HepG2 (cell line): ENCODE measurements at regions not wholly inside any gene's neighbourhood (a gene's known extent, or its start where the extent isn't known, plus 50 kb on each side); places are given as distances from the start of the nearest gene placed in this dataset.

ENCODE experiments used
- AHR ChIP-seq: IDR thresholded peaks from 2 replicates; pipeline ENCODE4 v1.6.1; 2018; ENCODE audit warnings: missing genetic modification reagents, missing compliant biosample characterization
- ATM ChIP-seq: fragments of 450-650 bp; IDR thresholded peaks from 2 replicates; pipeline ENCODE4 v1.7.1; 2017; ENCODE audit warnings: mild to moderate bottlenecking, borderline replicate concordance
- BCL6 ChIP-seq: IDR thresholded peaks from 2 replicates; pipeline ENCODE4 v1.6.1; 2016; ENCODE audit warnings: missing genetic modification reagents, missing compliant biosample characterization
- DMAP1 ChIP-seq: IDR thresholded peaks from 2 replicates; pipeline ENCODE4 v1.6.1; 2016
- EP300 ChIP-seq, 3 experiments: sonication (generic) in 1 of 3; formaldehyde crosslinking in 1 of 3; IDR thresholded peaks; 2 replicates each; pipeline versions ENCODE4 v1.5.1 to v1.6.1; 2011 to 2020; ENCODE audit warnings: low read depth in 2 of 3, low read length in 2 of 3, borderline replicate concordance in 1 of 3, improper control_type of control experiment in 1 of 3, mild to moderate bottlenecking in 1 of 3, missing genetic modification reagents in 1 of 3, moderate library complexity in 1 of 3
- HNF4A ChIP-seq: sonication (generic); formaldehyde crosslinking; IDR thresholded peaks from 2 replicates; pipeline ENCODE4 v1.4.0; 2020; ENCODE audit warnings: missing genetic modification reagents
- NCOA2 ChIP-seq: sonication (generic); formaldehyde crosslinking; IDR thresholded peaks from 2 replicates; pipeline ENCODE4 v1.8.0; 2022; ENCODE audit warnings: inconsistent platforms
- NFE2L1 ChIP-seq: sonication (generic); formaldehyde crosslinking; IDR thresholded peaks from 2 replicates; pipeline ENCODE4 v1.4.0; 2020; ENCODE audit warnings: missing genetic modification reagents, mild to moderate bottlenecking, borderline replicate concordance
- PITX1 ChIP-seq: sonication (generic); formaldehyde crosslinking; IDR thresholded peaks from 2 replicates; pipeline ENCODE4 v1.5.1; 2020; ENCODE audit warnings: mild to moderate bottlenecking, missing genetic modification reagents
- POLR2AphosphoS5 ChIP-seq: IDR thresholded peaks from 2 replicates; pipeline ENCODE4 v1.6.1; 2012; ENCODE audit warnings: low read depth, low read length
- RARA ChIP-seq: IDR thresholded peaks from 2 replicates; pipeline ENCODE4 v1.6.1; 2016; ENCODE audit warnings: missing genetic modification reagents, missing compliant biosample characterization
- RXRB ChIP-seq: IDR thresholded peaks from 2 replicates; pipeline ENCODE4 v1.6.1; 2016; ENCODE audit warnings: borderline replicate concordance, missing genetic modification reagents, missing compliant biosample characterization
- TEAD3 ChIP-seq: optimal IDR thresholded peaks from 2 replicates; pipeline ENCODE3; 2016; ENCODE audit warnings: borderline replicate concordance
- ZBTB38 ChIP-seq: sonication (generic); formaldehyde crosslinking; IDR thresholded peaks from 2 replicates; pipeline ENCODE4 v1.5.1; 2020; ENCODE audit warnings: mild to moderate bottlenecking, missing genetic modification reagents
- ZBTB7B ChIP-seq: sonication (generic); formaldehyde crosslinking; IDR thresholded peaks from 2 replicates; pipeline ENCODE4 v1.4.0; 2020; ENCODE audit warnings: missing genetic modification reagents
- ZNF121 ChIP-seq: sonication (generic); formaldehyde crosslinking; IDR thresholded peaks from 2 replicates; pipeline ENCODE4 v1.5.0; 2020; ENCODE audit warnings: mild to moderate bottlenecking, missing genetic modification reagents
- ZNF292 ChIP-seq: sonication (generic); formaldehyde crosslinking; IDR thresholded peaks from 2 replicates; pipeline ENCODE4 v1.8.1; 2022; ENCODE audit warnings: mild to moderate bottlenecking, low read depth, missing genetic modification reagents, borderline replicate concordance
- ZNF331 ChIP-seq: sonication (generic); formaldehyde crosslinking; IDR thresholded peaks from 2 replicates; pipeline ENCODE4 v1.4.0; 2020; ENCODE audit warnings: missing genetic modification reagents
- ZNF441 ChIP-seq: sonication (generic); formaldehyde crosslinking; IDR thresholded peaks from 2 replicates; pipeline ENCODE4 v1.7.0; 2021; ENCODE audit warnings: missing genetic modification reagents, borderline replicate concordance
- ZNF562 ChIP-seq: sonication (generic); formaldehyde crosslinking; IDR thresholded peaks from 2 replicates; pipeline ENCODE4 v1.8.0; 2022; ENCODE audit warnings: missing genetic modification reagents, borderline replicate concordance
- ZNF660 ChIP-seq: sonication (generic); formaldehyde crosslinking; IDR thresholded peaks from 2 replicates; pipeline ENCODE4 v1.5.1; 2020; ENCODE audit warnings: mild to moderate bottlenecking, low read depth, missing genetic modification reagents, borderline replicate concordance
- ZNF687 ChIP-seq: sonication (generic); formaldehyde crosslinking; IDR thresholded peaks from 2 replicates; pipeline ENCODE4 v1.5.1; 2020; ENCODE audit warnings: mild to moderate bottlenecking, missing genetic modification reagents, moderate library complexity
- TF ChIP-seq, protein P1 (sequence below): sonication (generic); formaldehyde crosslinking; IDR thresholded peaks from 2 replicates; pipeline ENCODE4 v1.4.0; 2020; ENCODE audit warnings: missing genetic modification reagents

- TF ChIP-seq ZBTB7B (CRISPR knock-in tag) (peak; percentile 59; the same call in 1 of the 2 replicates), EP300 (IDR thresholded peaks at IDR 0.05; ENCODE audit: low read depth in 2 of 2, low read length in 2 of 2) (peak in 1 of 2 experiments; percentile 37; a peak in 2 of 4 replicates), EP300 (CRISPR knock-in tag; IDR thresholded peaks at IDR 0.05; ENCODE audit: borderline replicate concordance) (no peak), NCOA2 (CRISPR knock-in tag) (0 out of 2 replicates have a peak, but pooled peaks have one; percentile 35), POLR2AphosphoS5 (peak; percentile 21; the same call in 1 of the 2 replicates), ZNF121 (CRISPR knock-in tag) (no peak), ZNF292 (CRISPR knock-in tag) (peak; percentile 78; the same call in 1 of the 2 replicates), DMAP1 (0 out of 2 replicates have a peak, but pooled peaks have one; percentile 18), ZNF687 (CRISPR knock-in tag) (no peak; the same call in 1 of the 2 replicates), ZNF562 (CRISPR knock-in tag) (no peak), RARA (CRISPR knock-in tag) (peak; percentile 30; the same call in 1 of the 2 replicates), HNF4A (peak; percentile 53; the same call in 1 of the 2 replicates), NFE2L1 (CRISPR knock-in tag) (no peak), ZNF441 (CRISPR knock-in tag) (0 out of 2 replicates have a peak, but pooled peaks have one; percentile 32), TEAD3 (peak; percentile 44), ATM (no peak), RXRB (CRISPR knock-in tag) (peak; percentile 20; the same call in 1 of the 2 replicates), AHR (no peak), ZNF331 (peak; percentile 10; the same call in 1 of the 2 replicates), BCL6 (CRISPR knock-in tag) (peak; percentile 94), ZBTB38 (CRISPR knock-in tag) (no peak), PITX1 (CRISPR knock-in tag) (peak; percentile 71), ZNF660 (CRISPR knock-in tag) (no peak)
- TF ChIP-seq, protein P1, sequence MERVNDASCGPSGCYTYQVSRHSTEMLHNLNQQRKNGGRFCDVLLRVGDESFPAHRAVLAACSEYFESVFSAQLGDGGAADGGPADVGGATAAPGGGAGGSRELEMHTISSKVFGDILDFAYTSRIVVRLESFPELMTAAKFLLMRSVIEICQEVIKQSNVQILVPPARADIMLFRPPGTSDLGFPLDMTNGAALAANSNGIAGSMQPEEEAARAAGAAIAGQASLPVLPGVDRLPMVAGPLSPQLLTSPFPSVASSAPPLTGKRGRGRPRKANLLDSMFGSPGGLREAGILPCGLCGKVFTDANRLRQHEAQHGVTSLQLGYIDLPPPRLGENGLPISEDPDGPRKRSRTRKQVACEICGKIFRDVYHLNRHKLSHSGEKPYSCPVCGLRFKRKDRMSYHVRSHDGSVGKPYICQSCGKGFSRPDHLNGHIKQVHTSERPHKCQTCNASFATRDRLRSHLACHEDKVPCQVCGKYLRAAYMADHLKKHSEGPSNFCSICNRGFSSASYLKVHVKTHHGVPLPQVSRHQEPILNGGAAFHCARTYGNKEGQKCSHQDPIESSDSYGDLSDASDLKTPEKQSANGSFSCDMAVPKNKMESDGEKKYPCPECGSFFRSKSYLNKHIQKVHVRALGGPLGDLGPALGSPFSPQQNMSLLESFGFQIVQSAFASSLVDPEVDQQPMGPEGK (CRISPR knock-in tag) = peak; percentile 69
Measured at GRCh38 chr1:213385806-213386324, 334.8 kb downstream of the RPS6KC1 start (continued).
